ENCODE measurements at regions not wholly inside any gene's neighbourhood (a gene's known extent, or its start where the extent isn't known, plus 50 kb on each side); places are given as distances from the start of the nearest gene placed in this dataset.

- no peak for TF ChIP-seq CTCF (IDR thresholded peaks at IDR 0.05)
- no peak for TF ChIP-seq SIN3A (IDR thresholded peaks at IDR 0.05; ENCODE audit: borderline replicate concordance, low read depth, low read length)
- TF ChIP-seq POLR2AphosphoS5 (IDR thresholded peaks at IDR 0.05; ENCODE audit: low read depth, low read length): no peak
- no peak for TF ChIP-seq TAF1 (IDR thresholded peaks at IDR 0.05; ENCODE audit: borderline replicate concordance, low read depth, low read length)
- TF ChIP-seq RAD21 (IDR thresholded peaks at IDR 0.05; ENCODE audit: low read length): no peak
- no peak for TF ChIP-seq REST (IDR thresholded peaks at IDR 0.05; ENCODE audit: low read depth, low read length)
- no peak for TF ChIP-seq NFIC (IDR thresholded peaks at IDR 0.05; ENCODE audit: borderline replicate concordance)
- no peak for TF ChIP-seq MXI1 (IDR thresholded peaks at IDR 0.05; ENCODE audit: low read depth, low read length)
- no peak for TF ChIP-seq MAX (IDR thresholded peaks at IDR 0.05; ENCODE audit: low read depth)
- no peak for TF ChIP-seq TCF12 (IDR thresholded peaks at IDR 0.05)
- TF ChIP-seq EZH2phosphoT487 (IDR thresholded peaks at IDR 0.05; ENCODE audit: borderline replicate concordance, low read depth): no peak
Measured at GRCh38 chr2:118689874-118690273, 157.6 kb downstream of the EN1 start.
